ENCODE measurements at regions not wholly inside any gene's neighbourhood (a gene's known extent, or its start where the extent isn't known, plus 50 kb on each side); places are given as distances from the start of the nearest gene placed in this dataset.

DNA sequence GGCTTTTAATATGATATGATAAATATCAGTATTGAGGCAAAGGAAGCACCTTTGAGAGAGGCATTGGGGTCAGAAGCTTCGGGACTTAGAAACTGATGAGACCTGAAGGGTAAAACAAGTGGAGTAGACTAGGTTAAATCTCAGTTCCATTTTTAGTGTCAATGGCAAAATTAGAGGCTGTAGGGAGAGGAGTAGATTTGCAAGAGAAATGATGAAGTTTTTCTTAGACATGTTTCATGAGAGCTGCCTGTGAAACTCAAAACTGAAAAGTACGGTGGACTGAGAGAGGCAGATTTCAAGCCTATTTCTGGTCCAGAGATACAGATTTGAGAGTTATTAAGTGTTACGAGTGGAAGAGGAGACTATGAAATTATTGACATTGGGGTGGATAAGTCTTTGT is 278.5 kb downstream of the TAF11L14 start:
- Histone ChIP-seq H3K36me3 (ENCODE audit: control insufficient read depth, insufficient read depth, low read length) (no peaks in the 10 kb centered on the region), H3K4me2 (ENCODE audit: low read length) (no peak overlapping the region), H3K4me1 (ENCODE audit: control insufficient read depth, low read depth, low read length) (no peaks in the 10 kb centered on the region), H3K27me3 (ENCODE audit: insufficient read depth, low read length, poor library complexity) (no peaks in the 10 kb centered on the region), H3K4ac (ENCODE audit: low read depth, low read length) (no peak overlapping the region), H3K4me3 (ENCODE audit: low read length) (no peak overlapping the region), H3K79me2 (ENCODE audit: control insufficient read depth, insufficient read depth, low read length) (no peaks in the 10 kb centered on the region), H3K9ac (ENCODE audit: low read length) (no peak overlapping the region), H4K5ac (ENCODE audit: low read length) (no peak overlapping the region), H2BK5ac (ENCODE audit: low read length) (no peak overlapping the region), H2BK15ac (replicated peaks; ENCODE audit: low read depth) (no peak overlapping the region), H3K23ac (ENCODE audit: low read length) (no peak overlapping the region), H3K18ac (ENCODE audit: low read length) (no peak overlapping the region), H4K8ac (ENCODE audit: low read depth, low read length) (no peak overlapping the region), H3K56ac (ENCODE audit: low read length) (no peak overlapping the region), H3K79me1 (ENCODE audit: low read length) (no peaks in the 10 kb centered on the region), H2AK5ac (ENCODE audit: low read length) (no peak overlapping the region), H3K27ac (ENCODE audit: low read depth, low read length) (no peak overlapping the region), H2BK120ac (ENCODE audit: low read depth, low read length) (no peak overlapping the region)
- no peak for DNase-seq
- WGBS (ENCODE audit: extremely low coverage, insufficient coverage, low lambda C conversion rate): no CpG with 5 or more reads among the region's 3 CpGs

DNA sequence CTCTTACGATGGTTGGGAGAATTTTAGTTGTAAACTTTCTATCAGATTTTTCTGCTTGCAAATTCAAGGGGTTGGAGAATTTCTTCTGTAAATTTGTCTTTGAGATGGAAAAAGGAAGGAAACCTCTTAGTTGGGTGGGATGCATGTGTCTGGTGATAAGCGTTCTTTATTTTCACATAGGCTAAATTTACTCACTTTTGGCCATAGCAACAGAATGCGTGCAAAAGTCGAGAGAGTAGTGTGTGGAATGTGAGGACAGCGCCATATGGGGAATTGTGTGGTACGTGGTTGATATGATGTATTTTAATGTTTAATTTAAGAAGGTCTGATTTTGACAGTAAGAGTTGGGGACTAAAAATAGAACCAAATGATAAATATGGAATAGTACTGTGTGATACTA is 282.2 kb downstream of the TAF11L14 start:
- Histone ChIP-seq H3K4me1 (ENCODE audit: control insufficient read depth, low read depth, low read length) (no peaks in the 10 kb centered on the region), H3K79me1 (ENCODE audit: low read length) (no peaks in the 10 kb centered on the region), H4K5ac (ENCODE audit: low read length) (no peak overlapping the region), H3K4me3 (ENCODE audit: low read length) (no peak overlapping the region), H2BK15ac (replicated peaks; ENCODE audit: low read depth) (no peak overlapping the region), H3K23ac (ENCODE audit: low read length) (no peak overlapping the region), H3K36me3 (ENCODE audit: control insufficient read depth, insufficient read depth, low read length) (no peaks in the 10 kb centered on the region), H2BK5ac (ENCODE audit: low read length) (no peak overlapping the region), H3K9ac (ENCODE audit: low read length) (no peak overlapping the region), H3K4me2 (ENCODE audit: low read length) (no peak overlapping the region), H3K4ac (ENCODE audit: low read depth, low read length) (no peak overlapping the region), H4K8ac (ENCODE audit: low read depth, low read length) (no peak overlapping the region), H2BK120ac (ENCODE audit: low read depth, low read length) (no peak overlapping the region), H3K56ac (ENCODE audit: low read length) (no peak overlapping the region), H3K27ac (ENCODE audit: low read depth, low read length) (no peak overlapping the region), H3K18ac (ENCODE audit: low read length) (no peak overlapping the region), H3K79me2 (ENCODE audit: control insufficient read depth, insufficient read depth, low read length) (no peaks in the 10 kb centered on the region), H3K27me3 (ENCODE audit: insufficient read depth, low read length, poor library complexity) (no peaks in the 10 kb centered on the region), H2AK5ac (ENCODE audit: low read length) (no peak overlapping the region)
- 100% methylated on average over 3 of the region's 6 CpGs for WGBS (ENCODE audit: extremely low coverage, insufficient coverage, low lambda C conversion rate)
- DNase-seq: no peak

DNA sequence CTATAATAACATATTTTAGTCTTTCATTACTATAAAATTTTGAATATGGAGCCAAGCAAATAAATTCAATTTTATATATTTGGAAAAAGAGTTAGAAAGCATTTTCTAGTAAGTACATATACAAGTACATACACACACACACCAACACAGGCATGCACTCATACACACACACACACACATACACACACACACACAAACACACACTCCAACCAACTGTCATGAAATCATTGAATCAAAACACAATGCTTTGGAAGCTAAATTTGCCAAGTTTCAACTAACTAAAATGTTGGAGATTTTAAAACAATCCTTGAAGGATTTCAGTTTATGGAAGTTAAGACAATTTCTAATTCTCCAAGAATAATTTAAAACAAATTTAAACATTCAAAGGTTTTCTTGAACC is 283.2 kb downstream of the TAF11L14 start:
- H3K79me2 ChIP-seq (ENCODE audit: control insufficient read depth, insufficient read depth, low read length): no peaks in the 10 kb centered on the region
- no peak overlapping the region for H4K5ac ChIP-seq (ENCODE audit: low read length)
- no peak overlapping the region for H3K9ac ChIP-seq (ENCODE audit: low read length)
- no peak overlapping the region for H3K4me2 ChIP-seq (ENCODE audit: low read length)
- no peak overlapping the region for H4K8ac ChIP-seq (ENCODE audit: low read depth, low read length)
- H3K79me1 ChIP-seq (ENCODE audit: low read length): no peaks in the 10 kb centered on the region
- no peak overlapping the region for H2BK120ac ChIP-seq (ENCODE audit: low read depth, low read length)
- no peak overlapping the region for H3K23ac ChIP-seq (ENCODE audit: low read length)
- no peaks in the 10 kb centered on the region for H3K36me3 ChIP-seq (ENCODE audit: control insufficient read depth, insufficient read depth, low read length)
- H3K27ac ChIP-seq (ENCODE audit: low read depth, low read length): no peak overlapping the region
- H3K56ac ChIP-seq (ENCODE audit: low read length): no peak overlapping the region
- DNase-seq: no peak
- H2BK5ac ChIP-seq (ENCODE audit: low read length): no peak overlapping the region
- H2AK5ac ChIP-seq (ENCODE audit: low read length): no peak overlapping the region
- H2BK15ac ChIP-seq (replicated peaks; ENCODE audit: low read depth): no peak overlapping the region
- no peak overlapping the region for H3K18ac ChIP-seq (ENCODE audit: low read length)
- H3K27me3 ChIP-seq (ENCODE audit: insufficient read depth, low read length, poor library complexity): no peaks in the 10 kb centered on the region
- H3K4ac ChIP-seq (ENCODE audit: low read depth, low read length): no peak overlapping the region
- H3K4me3 ChIP-seq (ENCODE audit: low read length): no peak overlapping the region
- no peaks in the 10 kb centered on the region for H3K4me1 ChIP-seq (ENCODE audit: control insufficient read depth, low read depth, low read length)

DNA sequence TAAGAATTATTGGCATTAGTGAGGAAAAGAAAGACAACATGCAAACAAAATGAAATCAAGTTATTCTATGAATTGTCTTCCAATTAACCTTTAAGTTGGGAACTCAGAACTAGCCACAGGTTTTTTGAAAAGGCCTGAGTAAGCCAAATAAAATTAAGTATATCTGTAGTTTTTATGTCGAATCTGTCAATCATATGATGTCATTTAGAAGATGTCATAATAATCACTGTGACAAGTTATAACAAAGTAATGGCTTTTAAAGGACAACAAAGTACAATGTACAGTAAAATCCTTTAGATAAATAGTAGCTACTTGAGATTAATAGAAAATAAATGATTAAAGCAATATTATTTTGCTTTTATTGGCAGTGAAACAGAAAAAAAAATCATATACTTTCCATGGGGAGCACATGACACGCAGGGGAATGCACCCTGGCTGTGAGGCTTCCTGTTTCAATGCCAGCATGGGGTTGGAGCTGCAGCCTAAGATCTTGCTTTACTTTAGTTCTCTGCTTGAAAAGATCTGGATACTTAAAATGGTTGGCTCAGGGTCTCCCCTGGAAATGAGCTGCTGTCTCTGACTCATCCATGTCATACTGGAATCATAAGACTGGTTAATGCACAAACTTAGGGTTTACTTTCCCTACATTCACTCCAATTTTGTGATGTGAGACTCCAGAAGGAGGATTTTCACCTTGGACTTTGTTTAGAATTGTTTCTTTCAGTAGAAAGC is 284.3 kb downstream of the TAF11L14 start:
- H3K4me1 ChIP-seq (ENCODE audit: control insufficient read depth, low read depth, low read length): no peaks in the 10 kb centered on the region
- no peak overlapping the region for H4K8ac ChIP-seq (ENCODE audit: low read depth, low read length)
- H2BK120ac ChIP-seq (ENCODE audit: low read depth, low read length): no peak overlapping the region
- H3K27ac ChIP-seq (ENCODE audit: low read depth, low read length): peak overlapping the region; percentile 8
- no peak overlapping the region for H3K9ac ChIP-seq (ENCODE audit: low read length)
- no peaks in the 10 kb centered on the region for H3K79me1 ChIP-seq (ENCODE audit: low read length)
- WGBS (ENCODE audit: extremely low coverage, insufficient coverage, low lambda C conversion rate): no CpG with 5 or more reads among the region's 2 CpGs
- H3K4ac ChIP-seq (ENCODE audit: low read depth, low read length): no peak overlapping the region
- DNase-seq: peak; percentile 82
- H3K18ac ChIP-seq (ENCODE audit: low read length): no peak overlapping the region
- H3K4me2 ChIP-seq (ENCODE audit: low read length): no peak overlapping the region
- no peaks in the 10 kb centered on the region for H3K36me3 ChIP-seq (ENCODE audit: control insufficient read depth, insufficient read depth, low read length)
- H3K4me3 ChIP-seq (ENCODE audit: low read length): no peak overlapping the region
- H3K56ac ChIP-seq (ENCODE audit: low read length): peak overlapping the region; percentile 38
- H3K27me3 ChIP-seq (ENCODE audit: insufficient read depth, low read length, poor library complexity): no peaks in the 10 kb centered on the region
- H4K5ac ChIP-seq (ENCODE audit: low read length): no peak overlapping the region
- peak overlapping the region; percentile 85 for H2BK15ac ChIP-seq (replicated peaks; ENCODE audit: low read depth)
- no peak overlapping the region for H2AK5ac ChIP-seq (ENCODE audit: low read length)
- H2BK5ac ChIP-seq (ENCODE audit: low read length): no peak overlapping the region
- H3K23ac ChIP-seq (ENCODE audit: low read length): no peak overlapping the region
- H3K79me2 ChIP-seq (ENCODE audit: control insufficient read depth, insufficient read depth, low read length): no peaks in the 10 kb centered on the region

DNA sequence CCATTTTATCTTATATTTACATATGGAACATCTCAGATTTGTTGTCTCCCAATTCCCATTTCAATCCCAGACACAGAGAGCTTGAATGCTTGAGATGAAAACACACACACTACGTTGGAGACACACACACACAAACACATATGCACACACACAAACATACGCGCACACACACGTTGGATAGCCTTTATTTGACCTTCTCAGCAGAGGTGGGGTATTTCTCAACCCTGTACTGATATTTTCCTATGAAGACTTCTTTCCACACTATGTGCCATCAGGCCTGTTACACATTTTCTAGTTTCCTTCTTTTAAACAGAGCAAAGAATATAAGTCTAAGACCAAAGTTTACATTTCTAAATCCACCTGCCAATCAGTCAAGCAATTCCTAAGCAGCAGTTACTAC is 291.0 kb downstream of the TAF11L14 start:
- Histone ChIP-seq H3K79me2 (ENCODE audit: control insufficient read depth, insufficient read depth, low read length) (no peaks in the 10 kb centered on the region), H2AK5ac (ENCODE audit: low read length) (no peak overlapping the region), H3K4me3 (ENCODE audit: low read length) (no peak overlapping the region), H2BK5ac (ENCODE audit: low read length) (no peak overlapping the region), H4K8ac (ENCODE audit: low read depth, low read length) (no peak overlapping the region), H3K9ac (ENCODE audit: low read length) (no peak overlapping the region), H2BK120ac (ENCODE audit: low read depth, low read length) (no peak overlapping the region), H3K79me1 (ENCODE audit: low read length) (no peaks in the 10 kb centered on the region), H4K5ac (ENCODE audit: low read length) (no peak overlapping the region), H3K56ac (ENCODE audit: low read length) (no peak overlapping the region), H3K27me3 (ENCODE audit: insufficient read depth, low read length, poor library complexity) (no peaks in the 10 kb centered on the region), H3K4me1 (ENCODE audit: control insufficient read depth, low read depth, low read length) (no peaks in the 10 kb centered on the region), H2BK15ac (replicated peaks; ENCODE audit: low read depth) (no peak overlapping the region), H3K27ac (ENCODE audit: low read depth, low read length) (no peak overlapping the region), H3K4me2 (ENCODE audit: low read length) (no peak overlapping the region), H3K18ac (ENCODE audit: low read length) (no peak overlapping the region), H3K4ac (ENCODE audit: low read depth, low read length) (no peak overlapping the region), H3K36me3 (ENCODE audit: control insufficient read depth, insufficient read depth, low read length) (no peaks in the 10 kb centered on the region), H3K23ac (ENCODE audit: low read length) (no peak overlapping the region)
- DNase-seq: no peak
- no CpG with 5 or more reads among the region's 4 CpGs for whole genome bisulfite sequencing (ENCODE audit: extremely low coverage, insufficient coverage, low lambda C conversion rate)

DNA sequence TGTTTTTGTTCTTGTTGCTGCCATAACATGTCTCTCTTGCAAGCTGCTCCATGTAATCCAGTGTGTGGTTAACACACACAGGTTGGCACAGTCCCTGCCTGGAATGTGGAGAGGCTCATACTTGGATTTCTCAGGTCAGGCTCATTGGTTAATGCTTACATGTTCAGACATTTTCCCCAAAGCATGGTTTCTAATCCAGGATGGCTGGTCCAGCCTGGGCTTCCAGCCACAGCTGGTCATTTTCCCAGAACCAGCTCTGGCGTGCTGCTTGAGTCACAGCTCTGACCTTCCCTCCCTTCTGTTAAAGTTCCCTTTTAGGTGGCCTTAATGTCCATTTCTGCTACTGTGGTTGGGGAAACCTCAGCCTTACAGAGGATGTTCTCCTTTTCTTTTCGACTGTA is 294.3 kb downstream of the TAF11L14 start:
- H3K4me3 ChIP-seq (ENCODE audit: low read length): no peak overlapping the region
- H3K18ac ChIP-seq (ENCODE audit: low read length): no peak overlapping the region
- no peaks in the 10 kb centered on the region for H3K27me3 ChIP-seq (ENCODE audit: insufficient read depth, low read length, poor library complexity)
- no peak overlapping the region for H3K4me2 ChIP-seq (ENCODE audit: low read length)
- H4K5ac ChIP-seq (ENCODE audit: low read length): no peak overlapping the region
- WGBS (ENCODE audit: extremely low coverage, insufficient coverage, low lambda C conversion rate): no CpG with 5 or more reads among the region's 2 CpGs
- H3K36me3 ChIP-seq (ENCODE audit: control insufficient read depth, insufficient read depth, low read length): no peaks in the 10 kb centered on the region
- H3K4me1 ChIP-seq (ENCODE audit: control insufficient read depth, low read depth, low read length): no peaks in the 10 kb centered on the region
- no peaks in the 10 kb centered on the region for H3K79me2 ChIP-seq (ENCODE audit: control insufficient read depth, insufficient read depth, low read length)
- H3K79me1 ChIP-seq (ENCODE audit: low read length): no peaks in the 10 kb centered on the region
- H4K8ac ChIP-seq (ENCODE audit: low read depth, low read length): no peak overlapping the region
- no peak overlapping the region for H3K9ac ChIP-seq (ENCODE audit: low read length)
- H3K4ac ChIP-seq (ENCODE audit: low read depth, low read length): no peak overlapping the region
- no peak overlapping the region for H3K23ac ChIP-seq (ENCODE audit: low read length)
- no peak overlapping the region for H2BK120ac ChIP-seq (ENCODE audit: low read depth, low read length)
- no peak overlapping the region for H2BK15ac ChIP-seq (replicated peaks; ENCODE audit: low read depth)
- H2AK5ac ChIP-seq (ENCODE audit: low read length): no peak overlapping the region
- H2BK5ac ChIP-seq (ENCODE audit: low read length): no peak overlapping the region
- no peak overlapping the region for H3K27ac ChIP-seq (ENCODE audit: low read depth, low read length)
- no peak for DNase-seq
- H3K56ac ChIP-seq (ENCODE audit: low read length): no peak overlapping the region
